Kidney epithelial cell (primary cell): ENCODE measurements at regions not wholly inside any gene's neighbourhood (a gene's known extent, or its start where the extent isn't known, plus 50 kb on each side); places are given as distances from the start of the nearest gene placed in this dataset.

Experiments
- DNase-seq: peaks from one replicate; pipeline ENCODE4 v3.0.0-alpha.2; 2010; ENCODE audit warnings: low read depth
- H3K27me3 ChIP-seq: 2 replicates; pipeline ENCODE4 v1.6.0; 2011; ENCODE audit warnings: low read length; ENCODE audit not compliant: control insufficient read depth, insufficient read depth
- H3K36me3 ChIP-seq: 2 replicates; pipeline ENCODE4 v1.5.1; 2011; ENCODE audit warnings: low read length; ENCODE audit not compliant: control insufficient read depth, insufficient read depth
- H3K4me3 ChIP-seq: 2 replicates; pipeline ENCODE4 v1.5.1; 2011; ENCODE audit warnings: low read depth, mild to moderate bottlenecking, control low read depth, low read length
- TF ChIP-seq, protein P1 (sequence below): IDR thresholded peaks from 2 replicates; pipeline ENCODE4 v1.5.1; 2011; ENCODE audit warnings: mild to moderate bottlenecking, moderate library complexity, low read length, control low read depth, inconsistent platforms; ENCODE audit not compliant: insufficient read depth, poor library complexity, severe bottlenecking

GRCh38 chr6:40263970-40264369 lies 323.2 kb downstream of the LRFN2 start:
- no peak for DNase-seq
- TF ChIP-seq, protein P1, sequence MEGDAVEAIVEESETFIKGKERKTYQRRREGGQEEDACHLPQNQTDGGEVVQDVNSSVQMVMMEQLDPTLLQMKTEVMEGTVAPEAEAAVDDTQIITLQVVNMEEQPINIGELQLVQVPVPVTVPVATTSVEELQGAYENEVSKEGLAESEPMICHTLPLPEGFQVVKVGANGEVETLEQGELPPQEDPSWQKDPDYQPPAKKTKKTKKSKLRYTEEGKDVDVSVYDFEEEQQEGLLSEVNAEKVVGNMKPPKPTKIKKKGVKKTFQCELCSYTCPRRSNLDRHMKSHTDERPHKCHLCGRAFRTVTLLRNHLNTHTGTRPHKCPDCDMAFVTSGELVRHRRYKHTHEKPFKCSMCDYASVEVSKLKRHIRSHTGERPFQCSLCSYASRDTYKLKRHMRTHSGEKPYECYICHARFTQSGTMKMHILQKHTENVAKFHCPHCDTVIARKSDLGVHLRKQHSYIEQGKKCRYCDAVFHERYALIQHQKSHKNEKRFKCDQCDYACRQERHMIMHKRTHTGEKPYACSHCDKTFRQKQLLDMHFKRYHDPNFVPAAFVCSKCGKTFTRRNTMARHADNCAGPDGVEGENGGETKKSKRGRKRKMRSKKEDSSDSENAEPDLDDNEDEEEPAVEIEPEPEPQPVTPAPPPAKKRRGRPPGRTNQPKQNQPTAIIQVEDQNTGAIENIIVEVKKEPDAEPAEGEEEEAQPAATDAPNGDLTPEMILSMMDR, result no peak
- Histone ChIP-seq H3K4me3 (no peak overlapping the region), H3K27me3 (peaks cover 2% of the 10 kb centered on the region), H3K36me3 (no peaks in the 10 kb centered on the region)

- Histone ChIP-seq H3K36me3 (no peaks in the 10 kb centered on the region), H3K4me3 (no peak overlapping the region), H3K27me3 (no peaks in the 10 kb centered on the region)
- no peak for DNase-seq
- TF ChIP-seq, protein P1, result no peak
These were observed 324.8 kb downstream of the LRFN2 start for GRCh38 chr6:40262363-40262762.

GRCh38 chr6:40258531-40258930 lies 324.3 kb upstream of the MOCS1 start:
- Histone ChIP-seq H3K36me3 (no peaks in the 10 kb centered on the region), H3K27me3 (no peaks in the 10 kb centered on the region), H3K4me3 (no peak overlapping the region)
- TF ChIP-seq, protein P1, result no peak
- no peak for DNase-seq

DNA sequence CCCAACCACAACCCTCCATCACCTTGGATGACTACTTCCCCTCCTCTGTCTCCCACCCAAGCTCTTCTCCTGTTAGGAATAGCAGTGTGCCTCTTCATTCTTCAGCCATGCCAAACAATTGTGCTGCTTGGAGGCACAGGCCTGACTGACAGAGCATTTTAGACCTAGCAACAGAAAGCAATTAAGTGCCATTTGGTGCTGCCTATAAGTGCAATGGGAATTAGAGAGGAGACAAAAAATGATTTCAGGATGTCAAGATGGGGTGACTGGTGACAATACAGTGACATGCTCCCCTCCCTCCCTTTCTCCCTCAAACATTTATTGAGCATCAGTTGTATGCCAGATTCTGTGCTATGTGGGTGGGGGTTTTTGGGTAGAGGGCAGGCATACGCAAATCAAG lies 322.6 kb upstream of the MOCS1 start:
- DNase-seq, result no peak
- H3K4me3 ChIP-seq, result no peak overlapping the region
- H3K27me3 ChIP-seq, result no peaks in the 10 kb centered on the region
- H3K36me3 ChIP-seq, result no peaks in the 10 kb centered on the region
- TF ChIP-seq, protein P1, result no peak

DNA sequence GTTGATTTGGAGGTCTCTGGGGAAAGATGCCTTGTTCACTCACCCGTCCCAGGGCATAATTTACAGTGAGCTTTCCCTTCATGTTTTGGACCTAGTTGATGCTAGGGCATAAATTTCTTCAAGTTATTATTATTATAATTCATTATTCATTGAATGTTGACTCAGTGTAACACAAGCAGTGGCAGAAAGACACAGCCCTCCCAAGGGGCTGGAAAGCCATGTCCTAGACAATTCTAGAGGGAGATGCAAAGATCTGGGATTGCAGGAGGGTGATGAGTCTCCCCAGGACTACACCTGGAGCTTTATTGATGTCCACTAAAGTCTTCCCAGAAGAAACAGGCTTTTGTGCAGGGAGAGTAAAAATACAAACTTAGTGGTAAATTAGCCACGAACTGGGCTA lies 322.0 kb upstream of the MOCS1 start:
- TF ChIP-seq, protein P1, result no peak
- Histone ChIP-seq H3K4me3 (no peak overlapping the region), H3K36me3 (no peaks in the 10 kb centered on the region), H3K27me3 (no peaks in the 10 kb centered on the region)
- no peak for DNase-seq

GRCh38 chr6:40253420-40253819 lies 319.2 kb upstream of the MOCS1 start:
- TF ChIP-seq, protein P1, result no peak
- Histone ChIP-seq H3K27me3 (no peaks in the 10 kb centered on the region), H3K36me3 (no peaks in the 10 kb centered on the region), H3K4me3 (no peak overlapping the region)
- DNase-seq, result no peak
